AG04449 (cell line): ENCODE measurements at regions not wholly inside any gene's neighbourhood (a gene's known extent, or its start where the extent isn't known, plus 50 kb on each side); places are given as distances from the start of the nearest gene placed in this dataset.

ENCODE experiments used
- CTCF ChIA-PET: fragments of 350-600 bp; formaldehyde crosslinking; extraction: SDS; loops from one replicate; lab custom pipeline; 2021; ENCODE audit warnings: antibody characterized with exemption; lab: Yijun Ruan, JAX
- POLR2A ChIA-PET: fragments of 400-600, 350-600 bp; formaldehyde crosslinking; extraction: SDS; loops from one replicate; lab custom pipeline; 2020; ENCODE audit warnings: antibody characterized with exemption, inconsistent platforms; lab: Yijun Ruan, JAX
- DNase-seq: peaks from one replicate; pipeline ENCODE4 v3.0.0-alpha.2; 2010; ENCODE audit warnings: low read depth, low spot score
- H3K4me3 ChIP-seq: 2 replicates; pipeline ENCODE4 v1.5.1; 2011; ENCODE audit warnings: low read depth, mild to moderate bottlenecking, control low read depth, low read length
- CTCF ChIP-seq: IDR thresholded peaks from one replicate; pipeline ENCODE4 v1.5.1; 2011; ENCODE audit warnings: mild to moderate bottlenecking, moderate library complexity, low read length, control low read depth, inconsistent platforms; ENCODE audit not compliant: insufficient read depth; ENCODE audit errors: missing control alignments

- ChIA-PET POLR2A (no interaction called here), CTCF (no interaction called here)
- no peak for TF ChIP-seq CTCF
- no peak overlapping the region for H3K4me3 ChIP-seq
- DNase-seq = no peak
Measured at GRCh38 chr22:48703265-48703941, 1124.3 kb downstream of the BRD1 start.

GRCh38 chr22:48702573-48703264 lies 1125.0 kb downstream of the BRD1 start:
- ChIA-PET POLR2A (no interaction called here), CTCF (no interaction called here)
- no peak for DNase-seq
- H3K4me3 ChIP-seq = no peak overlapping the region
- no peak for TF ChIP-seq CTCF

- ChIA-PET CTCF (no interaction called here), POLR2A (no interaction called here)
Measured at GRCh38 chr22:48701296-48702030, 1126.2 kb downstream of the BRD1 start.

GRCh38 chr22:48700566-48701295 lies 1126.9 kb downstream of the BRD1 start:
- POLR2A ChIA-PET = no interaction called here
- no peak overlapping the region for H3K4me3 ChIP-seq
- CTCF ChIA-PET = no interaction called here
- no peak for TF ChIP-seq CTCF
- DNase-seq = no peak

More at GRCh38 chr22:48701296-48702030, 1126.2 kb downstream of the BRD1 start:
- no peak overlapping the region for H3K4me3 ChIP-seq
- no peak for TF ChIP-seq CTCF
- no peak for DNase-seq

- DNase-seq = no peak
- no peak for TF ChIP-seq CTCF
- CTCF ChIA-PET = no interaction called here
- no peak overlapping the region for H3K4me3 ChIP-seq
- POLR2A ChIA-PET = no interaction called here
Measured at GRCh38 chr22:48700180-48700565, 1127.5 kb downstream of the BRD1 start.
